ENCODE measurements at regions not wholly inside any gene's neighbourhood (a gene's known extent, or its start where the extent isn't known, plus 50 kb on each side); places are given as distances from the start of the nearest gene placed in this dataset.

GRCh38 chr13:100754459-100754858 lies 79.9 kb upstream of the TMTC4 start:
- no peak for TF ChIP-seq CTCF (IDR thresholded peaks at IDR 0.05; ENCODE audit: insufficient read depth, low read length)
- no peak for TF ChIP-seq GABPA (IDR thresholded peaks at IDR 0.05; ENCODE audit: low read depth)
- TF ChIP-seq POLR2AphosphoS5 (IDR thresholded peaks at IDR 0.05; ENCODE audit: low read depth), result no peak
